Skeletal muscle tissue (tissue), 3 donors: ENCODE measurements at regions not wholly inside any gene's neighbourhood (a gene's known extent, or its start where the extent isn't known, plus 50 kb on each side); places are given as distances from the start of the nearest gene placed in this dataset.
A peak's percentile ranks its signal among the peaks of the same experiment; 100 is the strongest.

Source experiments
- H3K27ac ChIP-seq: one replicate; pipeline ENCODE4 v1.7.0; 2013; ENCODE audit warnings: mild to moderate bottlenecking, low read depth, low read length, inconsistent platforms
- H3K27me3 ChIP-seq, 3 donors: one replicate each; pipeline ENCODE4 v1.7.0; 2013; ENCODE audit warnings: low read length in 3 of 3; ENCODE audit not compliant: control insufficient read depth in 3 of 3, insufficient read depth in 3 of 3
- H3K36me3 ChIP-seq, 3 donors: one replicate each; pipeline ENCODE4 v1.7.0; 2013; ENCODE audit warnings: low read length in 3 of 3; ENCODE audit not compliant: control insufficient read depth in 3 of 3, insufficient read depth in 3 of 3
- H3K4me1 ChIP-seq, 3 donors: one replicate each; pipeline ENCODE4 v1.7.0; 2013; ENCODE audit warnings: low read length in 3 of 3, mild to moderate bottlenecking in 3 of 3; ENCODE audit not compliant: control insufficient read depth in 3 of 3, insufficient read depth in 3 of 3
- H3K4me3 ChIP-seq, 3 donors: one replicate each; pipeline ENCODE4 v1.7.0; 2013; ENCODE audit warnings: low read length in 3 of 3
- H3K9ac ChIP-seq, 3 donors: one replicate each; pipeline ENCODE4 v1.7.0; 2013; ENCODE audit warnings: low read length in 3 of 3, mild to moderate bottlenecking in 3 of 3, moderate library complexity in 2 of 3, low read depth in 1 of 3
- H3K9me3 ChIP-seq, 3 donors: one replicate each; pipeline ENCODE4 v1.7.0; 2013; ENCODE audit warnings: low read length in 3 of 3; ENCODE audit not compliant: control insufficient read depth in 3 of 3
- donor health status: Osteomylitis.

- no peaks in the 10 kb centered on the region for H3K36me3 ChIP-seq
- no peak overlapping the region for H3K9ac ChIP-seq
- no peaks in the 10 kb centered on the region for H3K4me1 ChIP-seq
- H3K27me3 ChIP-seq, result peaks cover 0 to 12% (median 3%) of the 10 kb centered on the region in 3 donors
- no peak overlapping the region for H3K27ac ChIP-seq
- no peaks in the 10 kb centered on the region for H3K9me3 ChIP-seq
- no peak overlapping the region for H3K4me3 ChIP-seq
Measured at GRCh38 chr11:32323814-32324130, 111.6 kb downstream of the WT1 start.

- H3K27ac ChIP-seq, result no peak overlapping the region
- no peak overlapping the region for H3K4me3 ChIP-seq
- H3K9ac ChIP-seq, result no peak overlapping the region
- no peaks in the 10 kb centered on the region for H3K36me3 ChIP-seq
- H3K4me1 ChIP-seq, result no peaks in the 10 kb centered on the region
- peaks cover 0 to 12% (median 3%) of the 10 kb centered on the region in 3 donors for H3K27me3 ChIP-seq
- H3K9me3 ChIP-seq, result no peaks in the 10 kb centered on the region
Measured at GRCh38 chr11:32325187-32325586, 110.2 kb downstream of the WT1 start.

DNA sequence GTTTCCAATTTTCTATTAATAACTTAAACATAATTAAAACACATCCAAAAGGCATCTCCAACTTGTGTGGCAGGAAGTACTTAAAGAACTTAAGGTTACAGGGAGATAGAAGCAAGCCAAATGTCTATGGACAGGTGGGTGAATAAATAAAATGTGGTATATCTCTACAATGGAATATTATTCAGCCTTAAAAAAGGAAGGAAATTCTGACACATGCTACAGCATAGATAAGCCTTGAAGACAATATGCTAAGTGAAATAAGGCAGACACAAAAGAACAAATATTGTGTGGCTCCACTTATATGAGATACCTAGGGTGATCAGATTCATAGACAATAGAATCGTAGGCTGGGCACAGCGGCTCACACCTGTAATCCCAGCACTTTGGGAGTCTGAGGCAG, 109.6 kb downstream of the WT1 start:
- H3K9me3 ChIP-seq, result no peaks in the 10 kb centered on the region
- no peaks in the 10 kb centered on the region for H3K4me1 ChIP-seq
- no peaks in the 10 kb centered on the region for H3K36me3 ChIP-seq
- peaks cover 0 to 9% (median 3%) of the 10 kb centered on the region in 3 donors for H3K27me3 ChIP-seq
- no peak overlapping the region for H3K27ac ChIP-seq
- H3K4me3 ChIP-seq, result no peak overlapping the region
- no peak overlapping the region for H3K9ac ChIP-seq

GRCh38 chr11:32326522-32326921, 108.8 kb downstream of the WT1 start:
- Histone ChIP-seq H3K36me3 (no peaks in the 10 kb centered on the region), H3K9ac (no peak overlapping the region), H3K27ac (no peak overlapping the region), H3K4me3 (no peak overlapping the region), H3K9me3 (no peaks in the 10 kb centered on the region), H3K27me3 (peaks cover 0 to 4% (median 3%) of the 10 kb centered on the region in 3 donors), H3K4me1 (no peaks in the 10 kb centered on the region)

DNA sequence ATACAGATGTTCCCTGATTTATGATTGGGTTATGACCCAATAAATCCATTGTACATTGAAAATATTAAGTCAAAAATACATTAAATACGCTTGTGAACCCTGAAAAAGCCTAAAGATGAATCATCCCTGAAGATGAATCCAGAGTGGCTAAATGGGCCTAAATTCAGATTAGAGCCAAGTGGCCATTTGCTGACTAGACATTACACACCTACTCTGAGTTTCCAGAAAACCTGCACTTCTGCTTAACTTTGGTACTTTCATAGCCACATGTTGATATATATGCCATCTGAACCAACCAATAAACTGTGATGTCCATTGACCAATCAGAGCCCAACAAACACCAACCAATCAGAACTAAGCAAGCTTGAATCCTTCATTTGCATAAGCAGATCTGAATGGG, 106.9 kb downstream of the WT1 start:
- Histone ChIP-seq H3K27me3 (peaks cover 0 to 4% (median 1%) of the 10 kb centered on the region in 3 donors), H3K9me3 (no peaks in the 10 kb centered on the region)

GRCh38 chr11:32331098-32331497, 104.2 kb downstream of the WT1 start:
- Histone ChIP-seq H3K27me3 (peaks cover 3 to 9% (median 9%) of the 10 kb centered on the region in 3 donors), H3K4me1 (peaks cover 0 to 5% (median 0%) of the 10 kb centered on the region in 3 donors), H3K36me3 (no peaks in the 10 kb centered on the region), H3K9ac (no peak overlapping the region), H3K9me3 (peaks cover 0 to 2% (median 0%) of the 10 kb centered on the region in 3 donors), H3K27ac (no peak overlapping the region), H3K4me3 (no peak overlapping the region)

More for the DNA sequence above, 106.9 kb downstream of the WT1 start:
- no peak overlapping the region for H3K4me3 ChIP-seq
- H3K36me3 ChIP-seq, result no peaks in the 10 kb centered on the region
- H3K9ac ChIP-seq, result no peak overlapping the region
- H3K27ac ChIP-seq, result no peak overlapping the region
- H3K4me1 ChIP-seq, result peaks cover 0 to 2% (median 0%) of the 10 kb centered on the region in 3 donors

GRCh38 chr11:32331792-32332191, 103.5 kb downstream of the WT1 start:
- Histone ChIP-seq H3K4me3 (no peak overlapping the region), H3K4me1 (peaks cover 0 to 5% (median 0%) of the 10 kb centered on the region in 3 donors), H3K27ac (no peak overlapping the region)

GRCh38 chr11:32332990-32333319, 102.4 kb downstream of the WT1 start:
- Histone ChIP-seq H3K27ac (no peak overlapping the region), H3K9ac (no peak overlapping the region), H3K4me1 (peaks cover 0 to 5% (median 0%) of the 10 kb centered on the region in 3 donors), H3K4me3 (peak overlapping the region; percentile 40 to 65 (median 58)), H3K36me3 (no peaks in the 10 kb centered on the region), H3K27me3 (peaks cover 3 to 11% (median 9%) of the 10 kb centered on the region in 3 donors), H3K9me3 (peaks cover 0 to 2% (median 0%) of the 10 kb centered on the region in 3 donors)

More at GRCh38 chr11:32331792-32332191, 103.5 kb downstream of the WT1 start:
- Histone ChIP-seq H3K36me3 (no peaks in the 10 kb centered on the region), H3K9me3 (peaks cover 0 to 2% (median 0%) of the 10 kb centered on the region in 3 donors), H3K9ac (no peak overlapping the region), H3K27me3 (peaks cover 3 to 11% (median 9%) of the 10 kb centered on the region in 3 donors)

DNA sequence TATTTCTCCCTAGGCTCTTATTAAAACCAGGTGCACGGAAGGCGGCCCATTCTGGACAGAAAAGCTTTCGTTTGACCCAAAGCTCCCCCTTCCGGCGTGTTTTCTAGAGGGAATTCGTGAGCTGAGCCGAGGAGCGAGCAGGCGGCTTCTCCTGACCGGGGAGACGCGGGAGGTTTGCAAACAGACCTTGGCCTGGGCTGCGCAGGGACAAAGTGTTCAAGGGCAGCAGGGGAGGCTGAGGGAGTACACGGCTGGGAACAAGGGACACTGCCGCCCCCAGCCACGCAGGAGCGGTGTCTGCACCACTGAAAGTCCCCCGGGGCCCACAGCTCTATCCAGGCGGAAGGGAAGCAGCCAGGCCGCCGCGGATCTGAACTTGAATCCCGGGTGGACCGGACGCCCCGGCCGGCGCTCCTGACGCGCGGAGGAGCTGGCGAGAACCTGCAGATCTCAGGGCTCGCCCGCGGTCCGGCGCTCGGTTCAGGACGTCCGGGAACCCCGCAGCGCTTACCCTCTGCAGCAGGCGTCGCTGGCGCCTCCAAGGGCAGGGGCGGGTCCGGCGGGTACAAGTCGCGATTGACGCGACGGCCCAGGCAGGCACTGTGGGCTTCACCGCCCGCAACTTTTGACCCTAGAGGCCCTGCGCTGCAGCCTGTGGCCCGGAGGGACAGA, 101.9 kb downstream of the WT1 start:
- Histone ChIP-seq H3K9ac (peak overlapping the region in 1 of 3 donors; percentile 25), H3K36me3 (no peaks in the 10 kb centered on the region), H3K4me3 (peak overlapping the region; percentile 40 to 65 (median 58)), H3K4me1 (peaks cover 0 to 5% (median 0%) of the 10 kb centered on the region in 3 donors), H3K27ac (no peak overlapping the region), H3K9me3 (peaks cover 0 to 2% (median 0%) of the 10 kb centered on the region in 3 donors), H3K27me3 (peaks cover 3 to 11% (median 9%) of the 10 kb centered on the region in 3 donors)

DNA sequence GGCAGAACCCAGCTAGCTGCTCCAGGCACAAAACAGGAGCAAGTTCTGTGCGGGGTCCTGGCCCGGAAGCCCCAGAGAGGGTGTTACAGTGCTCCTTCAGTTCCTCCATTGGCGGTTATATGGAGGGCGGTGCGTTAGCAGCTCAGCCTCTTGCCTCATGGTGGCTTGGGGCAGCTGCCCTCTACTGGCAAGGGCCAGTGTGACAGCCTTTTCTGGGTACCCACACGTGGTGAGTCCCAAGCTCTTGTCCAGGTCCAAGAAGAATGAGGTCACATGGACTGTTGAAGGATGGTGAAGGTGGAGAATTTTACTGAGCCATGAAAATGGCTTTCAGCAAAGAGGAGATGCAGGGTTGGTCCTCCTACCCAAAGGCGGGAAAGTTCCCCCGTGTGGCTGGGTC, 100.5 kb downstream of the WT1 start:
- no peak overlapping the region for H3K4me3 ChIP-seq
- no peak overlapping the region for H3K9ac ChIP-seq
- H3K36me3 ChIP-seq, result no peaks in the 10 kb centered on the region

More for the DNA sequence above, 100.5 kb downstream of the WT1 start:
- peaks cover 0 to 2% (median 0%) of the 10 kb centered on the region in 3 donors for H3K9me3 ChIP-seq
- peaks cover 3 to 11% (median 9%) of the 10 kb centered on the region in 3 donors for H3K27me3 ChIP-seq
- no peak overlapping the region for H3K27ac ChIP-seq
- peaks cover 0 to 5% (median 0%) of the 10 kb centered on the region in 3 donors for H3K4me1 ChIP-seq
